IMR-90 (cell line): ENCODE measurements at regions not wholly inside any gene's neighbourhood (a gene's known extent, or its start where the extent isn't known, plus 50 kb on each side); places are given as distances from the start of the nearest gene placed in this dataset.

Experiments
- ATAC-seq: fragments of 200-7000 bp; cut with Tn5 transposase; 2 replicates; pipeline ENCODE4 v1.9.1; 2020; ENCODE audit warnings: low read depth, mild to moderate bottlenecking, moderate library complexity
- BruUV-seq: library from RNA; stranded (reverse); fragments of 400-500 nt; replicated peaks from 2 replicates; lab custom pipeline; 2021; lab: Mats Ljungman, UMichigan
- CTCF ChIA-PET: fragments of 300-600 bp; formaldehyde crosslinking; extraction: SDS; loops from one replicate; lab custom pipeline; 2021; ENCODE audit warnings: antibody characterized with exemption; lab: Yijun Ruan, JAX
- POLR2A ChIA-PET: fragments of 300-600 bp; sonication (Branson Sonifier 250); formaldehyde crosslinking; loops from one replicate; lab custom pipeline; 2022; ENCODE audit warnings: antibody characterized with exemption; ENCODE audit not compliant: unreplicated experiment; lab: Charles Lee
- DNase-seq: peaks from one replicate; pipeline ENCODE4 v3.0.0; 2013
- H2AFZ ChIP-seq: replicated peaks from 2 replicates; pipeline ENCODE3; 2013; ENCODE audit warnings: low read length, mild to moderate bottlenecking; ENCODE audit not compliant: poor library complexity
- H2AK5ac ChIP-seq: 2 replicates; pipeline ENCODE4 v1.6.1; 2013; ENCODE audit warnings: low read depth, low read length, inconsistent platforms
- H2AK9ac ChIP-seq: replicated peaks from 2 replicates; pipeline ENCODE3; 2013; ENCODE audit warnings: mild to moderate bottlenecking, low read depth, low read length, moderate library complexity; ENCODE audit not compliant: poor library complexity
- H2BK120ac ChIP-seq: 2 replicates; pipeline ENCODE4 v1.6.1; 2013; ENCODE audit warnings: low read depth, low read length, inconsistent platforms
- H2BK15ac ChIP-seq: 3 replicates; pipeline ENCODE4 v1.6.1; 2013; ENCODE audit warnings: low read depth, low read length, inconsistent platforms
- H2BK20ac ChIP-seq: 2 replicates; pipeline ENCODE4 v1.6.1; 2013; ENCODE audit warnings: low read depth, mild to moderate bottlenecking, inconsistent platforms, low read length, moderate library complexity
- H2BK5ac ChIP-seq: 2 replicates; pipeline ENCODE4 v1.6.1; 2013; ENCODE audit warnings: mild to moderate bottlenecking, low read depth, low read length, inconsistent platforms; ENCODE audit not compliant: poor library complexity, severe bottlenecking
- H3K14ac ChIP-seq: replicated peaks from 2 replicates; pipeline ENCODE4 v1.6.1; 2013; ENCODE audit warnings: low read depth, low read length, inconsistent platforms
- H3K18ac ChIP-seq: 2 replicates; pipeline ENCODE4 v1.6.1; 2013; ENCODE audit warnings: low read depth, low read length, control low read depth
- H3K23ac ChIP-seq: 2 replicates; pipeline ENCODE4 v1.6.1; 2013; ENCODE audit warnings: low read depth, low read length, inconsistent platforms
- H3K27ac ChIP-seq: 2 replicates; pipeline ENCODE4 v1.5.1; 2013; ENCODE audit warnings: mild to moderate bottlenecking, control low read depth, low read length; ENCODE audit not compliant: insufficient read depth
- H3K27me3 ChIP-seq: 2 replicates; pipeline ENCODE4 v1.6.1; 2013; ENCODE audit warnings: low read length; ENCODE audit not compliant: control insufficient read depth, insufficient read depth
- H3K36me3 ChIP-seq: 2 replicates; pipeline ENCODE4 v1.6.1; 2013; ENCODE audit warnings: low read length, mixed read lengths; ENCODE audit not compliant: control insufficient read depth, insufficient read depth
- H3K4ac ChIP-seq: 2 replicates; pipeline ENCODE4 v1.6.1; 2013; ENCODE audit warnings: low read depth, low read length, inconsistent platforms
- H3K4me1 ChIP-seq: 2 replicates; pipeline ENCODE4 v1.6.1; 2013; ENCODE audit warnings: low read length, mixed read lengths; ENCODE audit not compliant: control insufficient read depth, insufficient read depth
- H3K4me2 ChIP-seq: 2 replicates; pipeline ENCODE4 v1.6.1; 2013; ENCODE audit warnings: low read depth, mild to moderate bottlenecking, control low read depth, low read length, moderate library complexity
- H3K4me3 ChIP-seq: 2 replicates; pipeline ENCODE4 v1.5.1; 2013; ENCODE audit warnings: low read depth, mild to moderate bottlenecking, control low read depth, low read length, moderate library complexity; ENCODE audit not compliant: insufficient read depth
- H3K56ac ChIP-seq: 2 replicates; pipeline ENCODE4 v1.6.1; 2013; ENCODE audit warnings: low read length, inconsistent platforms; ENCODE audit not compliant: insufficient read depth; ENCODE audit errors: extremely low read depth
- H3K79me1 ChIP-seq, 2 experiments: 2 replicates each; pipeline ENCODE4 v1.6.1; 2013; ENCODE audit warnings: low read length in 2 of 2, inconsistent platforms in 1 of 2, low read depth in 1 of 2
- H3K9ac ChIP-seq: 2 replicates; pipeline ENCODE4 v1.6.1; 2013; ENCODE audit warnings: low read depth, low read length, control low read depth
- H3K9me1 ChIP-seq: 2 replicates; pipeline ENCODE4 v1.6.1; 2013; ENCODE audit warnings: low read length, inconsistent platforms; ENCODE audit not compliant: insufficient read depth
- H3K9me3 ChIP-seq: 2 replicates; pipeline ENCODE4 v1.6.1; 2013; ENCODE audit warnings: low read length; ENCODE audit not compliant: control insufficient read depth, insufficient read depth
- H4K20me1 ChIP-seq: 2 replicates; pipeline ENCODE4 v1.6.1; 2013; ENCODE audit warnings: low read length, inconsistent platforms; ENCODE audit not compliant: insufficient read depth
- H4K5ac ChIP-seq: 2 replicates; pipeline ENCODE4 v1.6.1; 2013; ENCODE audit warnings: mild to moderate bottlenecking, low read depth, low read length, control low read depth
- H4K8ac ChIP-seq, 2 experiments: 2 replicates each; pipeline ENCODE4 v1.6.1; 2013; ENCODE audit warnings: low read depth in 2 of 2, low read length in 2 of 2, control low read depth in 1 of 2, inconsistent platforms in 1 of 2
- H4K91ac ChIP-seq: 2 replicates; pipeline ENCODE4 v1.6.1; 2013; ENCODE audit warnings: low read depth, low read length, inconsistent platforms; ENCODE audit not compliant: insufficient read depth
- BHLHE40 ChIP-seq: fragments of 150-350 bp; IDR thresholded peaks from 2 replicates; pipeline ENCODE4 v1.6.1; 2016; ENCODE audit warnings: mild to moderate bottlenecking, low read depth, low read length
- CHD1 ChIP-seq: IDR thresholded peaks from 2 replicates; pipeline ENCODE4 v1.6.1; 2012; ENCODE audit warnings: low read depth, low read length, improper control_type of control experiment
- FOS ChIP-seq: fragments of 150-350 bp; IDR thresholded peaks from 2 replicates; pipeline ENCODE4 v1.6.1; 2016; ENCODE audit warnings: low read depth, low read length
- MAFK ChIP-seq: IDR thresholded peaks from 2 replicates; pipeline ENCODE4 v1.6.1; 2012; ENCODE audit warnings: low read depth, low read length, improper control_type of control experiment
- MAZ ChIP-seq: IDR thresholded peaks from 2 replicates; pipeline ENCODE4 v1.6.1; 2012; ENCODE audit warnings: low read depth, mild to moderate bottlenecking, low read length, improper control_type of control experiment, moderate library complexity, borderline replicate concordance
- MXI1 ChIP-seq: IDR thresholded peaks from 2 replicates; pipeline ENCODE4 v1.6.1; 2012; ENCODE audit warnings: low read depth, mild to moderate bottlenecking, low read length, moderate library complexity, borderline replicate concordance
- NFE2L2 ChIP-seq: fragments of 150-350 bp; IDR thresholded peaks from 2 replicates; pipeline ENCODE4 v1.6.1; 2016; ENCODE audit warnings: low read depth, mild to moderate bottlenecking, low read length
- POLR2A ChIP-seq: IDR thresholded peaks from 2 replicates; pipeline ENCODE4 v1.6.1; 2012; ENCODE audit warnings: mild to moderate bottlenecking, low read depth, low read length
- RAD21 ChIP-seq: IDR thresholded peaks from 2 replicates; pipeline ENCODE4 v1.6.1; 2012; ENCODE audit warnings: low read length, improper control_type of control experiment
- RFX5 ChIP-seq: IDR thresholded peaks from 2 replicates; pipeline ENCODE4 v1.8.0; 2012; ENCODE audit warnings: low read depth, mild to moderate bottlenecking, low read length, moderate library complexity
- SMC3 ChIP-seq: fragments of 150-350 bp; IDR thresholded peaks from 2 replicates; pipeline ENCODE4 v1.6.1; 2016; ENCODE audit warnings: low read depth, mild to moderate bottlenecking, antibody characterized with exemption, low read length, moderate library complexity
- WGBS, 2 experiments: methylation state at CpG; one replicate each; pipeline versions ENCODE4 v1.1.5 to v1.1.7; 2013; ENCODE audit warnings: missing lambda C conversion rate in 2 of 2; ENCODE audit not compliant: insufficient read length in 1 of 2; ENCODE audit errors: extremely low coverage in 2 of 2; 5-methylcytosine and 5-hydroxymethylcytosine counted together
- dilution Hi-C: fragments of 300-500 bp; cut with HindIII; formaldehyde crosslinking; loops from one replicate; pipeline ENCODE4 v1.14.3; 2018; ENCODE audit warnings: low sequenced_read_pairs; ENCODE audit not compliant: unreplicated experiment
- in situ Hi-C: fragments of 300-500 bp; cut with MboI; formaldehyde crosslinking; loops from 3 replicates; pipeline ENCODE4 v1.14.3; 2019; ENCODE audit warnings: low sequenced_read_pairs, inconsistent platforms, mixed read lengths
- intact Hi-C: fragments of 100-400 bp; cut with micrococcal nuclease; formaldehyde crosslinking; loops from 2 replicates; pipeline ENCODE4 v1.10.0; 2022
- TF ChIP-seq, protein P1 (sequence below): fragments of 150-350 bp; IDR thresholded peaks from 2 replicates; pipeline ENCODE4 v1.6.1; 2017; ENCODE audit warnings: mild to moderate bottlenecking, antibody characterized with exemption, low read length, low read depth
- TF ChIP-seq, protein P2 (sequence below): conservative IDR thresholded peaks from 2 replicates; pipeline ENCODE4 v1.5.1; 2012; ENCODE audit warnings: mild to moderate bottlenecking, low read depth, low read length, improper control_type of control experiment
- TF ChIP-seq, protein P3 (sequence below): fragments of 150-350 bp; IDR thresholded peaks from 2 replicates; pipeline ENCODE4 v1.6.1; 2016; ENCODE audit warnings: low read depth, mild to moderate bottlenecking, low read length, moderate library complexity, borderline replicate concordance

DNA sequence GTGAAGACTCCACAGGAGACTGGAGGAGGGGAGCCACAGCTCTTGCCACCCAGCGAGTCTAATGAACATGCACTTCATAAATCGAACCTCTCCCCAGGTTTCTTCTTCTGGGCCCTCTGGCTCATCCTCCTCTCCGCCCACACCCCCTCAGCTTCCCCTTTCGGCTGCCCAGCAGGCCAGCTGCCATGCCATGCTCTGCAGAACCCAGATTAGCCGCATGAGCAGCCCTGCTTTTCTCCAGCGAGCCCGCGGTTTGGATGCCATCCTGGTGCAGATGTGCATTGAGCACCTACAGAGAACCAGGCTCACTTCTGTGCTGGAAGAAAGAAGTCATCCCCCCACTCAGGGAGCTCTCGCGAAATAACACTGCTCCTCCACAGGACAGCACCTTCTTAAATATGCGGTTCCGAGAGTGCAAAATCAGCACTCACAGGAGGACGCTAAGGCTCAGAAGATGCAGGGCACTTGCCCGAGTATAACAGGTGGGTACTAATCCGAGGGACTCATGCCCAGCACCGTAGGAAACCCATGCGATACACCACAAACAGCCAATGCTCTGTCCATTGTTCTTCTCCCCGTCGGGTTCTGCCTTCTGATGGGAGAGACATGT lies 143.0 kb upstream of the THBS2 start:
- no peaks in the 10 kb centered on the region for H3K36me3 ChIP-seq
- WGBS, 2 experiments, result 83% methylated on average over 7 of the region's 19 CpGs; no CpG with 5 or more reads in 1 of the 2 experiments
- H3K79me1 ChIP-seq, result no peaks in the 10 kb centered on the region
- no peak overlapping the region for H3K9ac ChIP-seq
- H3K23ac ChIP-seq, result no peak overlapping the region
- H3K9me1 ChIP-seq, result no peaks in the 10 kb centered on the region
- BruUV-seq, result no TSS peak
- H4K8ac ChIP-seq, result no peak overlapping the region
- no peak overlapping the region for H2AK9ac ChIP-seq
- H3K4ac ChIP-seq, result no peak overlapping the region
- no peak overlapping the region for H2AK5ac ChIP-seq
- no peak overlapping the region for H2BK20ac ChIP-seq
- no peak overlapping the region for H2BK15ac ChIP-seq
- H3K9me3 ChIP-seq, result no peaks in the 10 kb centered on the region; the same call in 1 of the 2 replicates
- H3K27ac ChIP-seq, result no peak overlapping the region
- intact Hi-C loops, result no loop called here
- dilution Hi-C loops, result no loop called here
- H2AFZ ChIP-seq, result no peak overlapping the region
- no peak overlapping the region for H3K56ac ChIP-seq
- no peak overlapping the region for H4K91ac ChIP-seq
- no peak overlapping the region for H2BK5ac ChIP-seq
- no peak overlapping the region for H3K4me2 ChIP-seq
- no peak overlapping the region for H3K18ac ChIP-seq
- ATAC-seq, result no peak
- H3K4me1 ChIP-seq, result no peaks in the 10 kb centered on the region
- in situ Hi-C loops, result no loop called here
- ChIA-PET CTCF (no interaction called here), POLR2A (no interaction called here)
- no peak overlapping the region for H2BK120ac ChIP-seq
- no peak overlapping the region for H3K14ac ChIP-seq
- H3K27me3 ChIP-seq, result no peaks in the 10 kb centered on the region
- no peak overlapping the region for H3K4me3 ChIP-seq
- no peak for DNase-seq
- H4K5ac ChIP-seq, result no peak overlapping the region
- no peak for TF ChIP-seq MAFK
- TF ChIP-seq, protein P1, sequence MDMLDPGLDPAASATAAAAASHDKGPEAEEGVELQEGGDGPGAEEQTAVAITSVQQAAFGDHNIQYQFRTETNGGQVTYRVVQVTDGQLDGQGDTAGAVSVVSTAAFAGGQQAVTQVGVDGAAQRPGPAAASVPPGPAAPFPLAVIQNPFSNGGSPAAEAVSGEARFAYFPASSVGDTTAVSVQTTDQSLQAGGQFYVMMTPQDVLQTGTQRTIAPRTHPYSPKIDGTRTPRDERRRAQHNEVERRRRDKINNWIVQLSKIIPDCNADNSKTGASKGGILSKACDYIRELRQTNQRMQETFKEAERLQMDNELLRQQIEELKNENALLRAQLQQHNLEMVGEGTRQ, result no peak
- no peak for TF ChIP-seq NFE2L2
- TF ChIP-seq MAZ, result no peak
- TF ChIP-seq CHD1, result no peak
- TF ChIP-seq FOS, result no peak
- TF ChIP-seq POLR2A, result no peak
- TF ChIP-seq, protein P2, sequence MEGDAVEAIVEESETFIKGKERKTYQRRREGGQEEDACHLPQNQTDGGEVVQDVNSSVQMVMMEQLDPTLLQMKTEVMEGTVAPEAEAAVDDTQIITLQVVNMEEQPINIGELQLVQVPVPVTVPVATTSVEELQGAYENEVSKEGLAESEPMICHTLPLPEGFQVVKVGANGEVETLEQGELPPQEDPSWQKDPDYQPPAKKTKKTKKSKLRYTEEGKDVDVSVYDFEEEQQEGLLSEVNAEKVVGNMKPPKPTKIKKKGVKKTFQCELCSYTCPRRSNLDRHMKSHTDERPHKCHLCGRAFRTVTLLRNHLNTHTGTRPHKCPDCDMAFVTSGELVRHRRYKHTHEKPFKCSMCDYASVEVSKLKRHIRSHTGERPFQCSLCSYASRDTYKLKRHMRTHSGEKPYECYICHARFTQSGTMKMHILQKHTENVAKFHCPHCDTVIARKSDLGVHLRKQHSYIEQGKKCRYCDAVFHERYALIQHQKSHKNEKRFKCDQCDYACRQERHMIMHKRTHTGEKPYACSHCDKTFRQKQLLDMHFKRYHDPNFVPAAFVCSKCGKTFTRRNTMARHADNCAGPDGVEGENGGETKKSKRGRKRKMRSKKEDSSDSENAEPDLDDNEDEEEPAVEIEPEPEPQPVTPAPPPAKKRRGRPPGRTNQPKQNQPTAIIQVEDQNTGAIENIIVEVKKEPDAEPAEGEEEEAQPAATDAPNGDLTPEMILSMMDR, result no peak
- TF ChIP-seq SMC3, result no peak
- TF ChIP-seq, protein P3, sequence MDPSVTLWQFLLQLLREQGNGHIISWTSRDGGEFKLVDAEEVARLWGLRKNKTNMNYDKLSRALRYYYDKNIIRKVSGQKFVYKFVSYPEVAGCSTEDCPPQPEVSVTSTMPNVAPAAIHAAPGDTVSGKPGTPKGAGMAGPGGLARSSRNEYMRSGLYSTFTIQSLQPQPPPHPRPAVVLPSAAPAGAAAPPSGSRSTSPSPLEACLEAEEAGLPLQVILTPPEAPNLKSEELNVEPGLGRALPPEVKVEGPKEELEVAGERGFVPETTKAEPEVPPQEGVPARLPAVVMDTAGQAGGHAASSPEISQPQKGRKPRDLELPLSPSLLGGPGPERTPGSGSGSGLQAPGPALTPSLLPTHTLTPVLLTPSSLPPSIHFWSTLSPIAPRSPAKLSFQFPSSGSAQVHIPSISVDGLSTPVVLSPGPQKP, result no peak
- no peak for TF ChIP-seq RAD21
- no peak for TF ChIP-seq MXI1
- TF ChIP-seq RFX5, result no peak
- no peak for TF ChIP-seq BHLHE40
- no peaks in the 10 kb centered on the region for H4K20me1 ChIP-seq
